WTC11 (cell line): ENCODE measurements at regions not wholly inside any gene's neighbourhood (a gene's known extent, or its start where the extent isn't known, plus 50 kb on each side); places are given as distances from the start of the nearest gene placed in this dataset.

Experiments used
- ATAC-seq: fragments of 200-7000 bp; cut with Tn5 transposase; 2 replicates; pipeline ENCODE4 v1.10.0; 2021; ENCODE audit warnings: mild to moderate bottlenecking, moderate library complexity
- CTCF ChIA-PET: fragments of 300-600 bp; sonication (Branson Sonifier 250); formaldehyde crosslinking; loops from one replicate; lab custom pipeline; 2021; ENCODE audit warnings: antibody characterized with exemption; lab: Charles Lee
- POLR2A ChIA-PET: fragments of 350-600 bp; sonication (Branson Sonifier 250); formaldehyde crosslinking; loops from one replicate; lab custom pipeline; 2021; ENCODE audit warnings: antibody characterized with exemption; lab: Charles Lee
- DNase-seq: peaks from one replicate; pipeline ENCODE4 v3.0.0; 2021; ENCODE audit warnings: low spot score
- H3K27ac Mint-ChIP-seq: 2 replicates; pipeline ENCODE4 v1.8.0; 2021; ENCODE audit warnings: mixed read lengths
- H3K27me3 Mint-ChIP-seq: 2 replicates; pipeline ENCODE4 v1.8.0; 2021; ENCODE audit warnings: low read depth, mild to moderate bottlenecking, moderate library complexity, mixed read lengths
- H3K36me3 Mint-ChIP-seq: 2 replicates; pipeline ENCODE4 v1.8.0; 2021; ENCODE audit warnings: mixed read lengths
- H3K4me1 Mint-ChIP-seq: 2 replicates; pipeline ENCODE4 v1.8.0; 2022; ENCODE audit warnings: mixed read lengths
- H3K4me3 Mint-ChIP-seq: 2 replicates; pipeline ENCODE4 v1.8.0; 2021; ENCODE audit warnings: mild to moderate bottlenecking, moderate library complexity, mixed read lengths
- H3K9me3 Mint-ChIP-seq: 2 replicates; pipeline ENCODE4 v1.8.0; 2021; ENCODE audit warnings: mixed read lengths
- CREM ChIP-seq: sonication (generic); formaldehyde crosslinking; IDR thresholded peaks from 2 replicates; pipeline ENCODE4 v1.8.1; 2022; ENCODE audit warnings: mild to moderate bottlenecking, missing genetic modification reagents, moderate library complexity
- E2F1 ChIP-seq: sonication (generic); formaldehyde crosslinking; IDR thresholded peaks from 2 replicates; pipeline ENCODE4 v1.8.0; 2022; ENCODE audit warnings: mild to moderate bottlenecking, missing genetic modification reagents
- E2F5 ChIP-seq: sonication (generic); formaldehyde crosslinking; IDR thresholded peaks from 2 replicates; pipeline ENCODE4 v1.8.1; 2022; ENCODE audit warnings: mild to moderate bottlenecking, moderate library complexity, missing genetic modification reagents
- ESRRA ChIP-seq: sonication (generic); formaldehyde crosslinking; IDR thresholded peaks from 2 replicates; pipeline ENCODE4 v1.8.1; 2022; ENCODE audit warnings: mild to moderate bottlenecking, missing genetic modification reagents, borderline replicate concordance
- HMGXB4 ChIP-seq: sonication (generic); formaldehyde crosslinking; IDR thresholded peaks from 2 replicates; pipeline ENCODE4 v1.8.1; 2023; ENCODE audit warnings: mild to moderate bottlenecking, moderate library complexity, missing genetic modification reagents
- MXD4 ChIP-seq: fragments of 250-450 bp; sonication (Bioruptor Pico); IDR thresholded peaks from 2 replicates; pipeline ENCODE4 v1.8.0; 2021; ENCODE audit warnings: mild to moderate bottlenecking, moderate library complexity, borderline replicate concordance
- NR3C1 ChIP-seq: sonication (generic); formaldehyde crosslinking; conservative IDR thresholded peaks from 2 replicates; pipeline ENCODE4 v1.8.1; 2023; ENCODE audit warnings: low read depth, mild to moderate bottlenecking, missing genetic modification reagents
- RELA ChIP-seq: sonication (generic); formaldehyde crosslinking; IDR thresholded peaks from 2 replicates; pipeline ENCODE4 v1.8.1; 2022; ENCODE audit warnings: missing genetic modification reagents, mild to moderate bottlenecking, borderline replicate concordance
- RORB ChIP-seq: fragments of 250-450 bp; sonication (Bioruptor Pico); IDR thresholded peaks from 2 replicates; pipeline ENCODE4 v1.9.0; 2021; ENCODE audit warnings: mild to moderate bottlenecking
- SMAD4 ChIP-seq: sonication (generic); formaldehyde crosslinking; IDR thresholded peaks from 2 replicates; pipeline ENCODE4 v1.8.0; 2022; ENCODE audit warnings: mild to moderate bottlenecking, missing genetic modification reagents
- SP1 ChIP-seq: sonication (generic); formaldehyde crosslinking; conservative IDR thresholded peaks from 2 replicates; pipeline ENCODE4 v1.8.1; 2022; ENCODE audit warnings: missing genetic modification reagents
- TEAD4 ChIP-seq: sonication (generic); formaldehyde crosslinking; IDR thresholded peaks from 2 replicates; pipeline ENCODE4 v1.8.0; 2022; ENCODE audit warnings: mild to moderate bottlenecking, missing genetic modification reagents
- ZNF232 ChIP-seq: sonication (generic); formaldehyde crosslinking; IDR thresholded peaks from 2 replicates; pipeline ENCODE4 v1.8.0; 2022; ENCODE audit warnings: mild to moderate bottlenecking, missing genetic modification reagents
- ZNF317 ChIP-seq: sonication (generic); formaldehyde crosslinking; IDR thresholded peaks from 2 replicates; pipeline ENCODE4 v1.8.1; 2023; ENCODE audit warnings: low read depth, mild to moderate bottlenecking, moderate library complexity, missing genetic modification reagents, borderline replicate concordance
- ZNF396 ChIP-seq: fragments of 250-450 bp; sonication (Bioruptor Pico); IDR thresholded peaks from 2 replicates; pipeline ENCODE4 v1.8.0; 2021; ENCODE audit warnings: mild to moderate bottlenecking, moderate library complexity, borderline replicate concordance
- ZNF671 ChIP-seq: fragments of 250-450 bp; sonication (Bioruptor Pico); IDR thresholded peaks from 2 replicates; pipeline ENCODE4 v1.8.0; 2021; ENCODE audit warnings: mild to moderate bottlenecking
- TF ChIP-seq, protein P1 (sequence below): sonication (generic); formaldehyde crosslinking; IDR thresholded peaks from 2 replicates; pipeline ENCODE4 v1.8.0; 2023; ENCODE audit warnings: mild to moderate bottlenecking, missing genetic modification reagents
- TF ChIP-seq, protein P2 (sequence below): fragments of 250-450 bp; sonication (Bioruptor Pico); IDR thresholded peaks from 2 replicates; pipeline ENCODE4 v1.9.0; 2021; ENCODE audit warnings: mild to moderate bottlenecking

DNA sequence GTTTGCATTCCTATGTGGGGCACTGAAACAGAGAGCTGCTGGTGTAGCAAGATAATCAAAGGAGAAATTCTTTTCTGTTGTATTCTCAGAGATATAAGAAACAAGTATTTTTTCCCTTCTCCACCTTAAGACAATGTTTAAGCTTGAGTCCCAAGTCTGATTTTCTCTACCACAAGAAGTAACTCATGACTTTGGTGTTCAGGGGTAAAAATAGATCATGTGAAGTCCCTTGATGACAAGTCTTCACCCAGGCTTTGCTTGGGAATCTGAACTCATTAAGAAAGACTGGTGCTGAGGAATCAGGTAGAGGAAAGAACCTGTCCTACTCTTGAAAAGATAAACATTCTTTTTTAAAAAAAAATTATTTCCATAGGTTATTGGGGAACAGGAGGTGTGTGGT is 205.6 kb downstream of the ALDH8A1 start (continued):
- TF ChIP-seq, protein P1, sequence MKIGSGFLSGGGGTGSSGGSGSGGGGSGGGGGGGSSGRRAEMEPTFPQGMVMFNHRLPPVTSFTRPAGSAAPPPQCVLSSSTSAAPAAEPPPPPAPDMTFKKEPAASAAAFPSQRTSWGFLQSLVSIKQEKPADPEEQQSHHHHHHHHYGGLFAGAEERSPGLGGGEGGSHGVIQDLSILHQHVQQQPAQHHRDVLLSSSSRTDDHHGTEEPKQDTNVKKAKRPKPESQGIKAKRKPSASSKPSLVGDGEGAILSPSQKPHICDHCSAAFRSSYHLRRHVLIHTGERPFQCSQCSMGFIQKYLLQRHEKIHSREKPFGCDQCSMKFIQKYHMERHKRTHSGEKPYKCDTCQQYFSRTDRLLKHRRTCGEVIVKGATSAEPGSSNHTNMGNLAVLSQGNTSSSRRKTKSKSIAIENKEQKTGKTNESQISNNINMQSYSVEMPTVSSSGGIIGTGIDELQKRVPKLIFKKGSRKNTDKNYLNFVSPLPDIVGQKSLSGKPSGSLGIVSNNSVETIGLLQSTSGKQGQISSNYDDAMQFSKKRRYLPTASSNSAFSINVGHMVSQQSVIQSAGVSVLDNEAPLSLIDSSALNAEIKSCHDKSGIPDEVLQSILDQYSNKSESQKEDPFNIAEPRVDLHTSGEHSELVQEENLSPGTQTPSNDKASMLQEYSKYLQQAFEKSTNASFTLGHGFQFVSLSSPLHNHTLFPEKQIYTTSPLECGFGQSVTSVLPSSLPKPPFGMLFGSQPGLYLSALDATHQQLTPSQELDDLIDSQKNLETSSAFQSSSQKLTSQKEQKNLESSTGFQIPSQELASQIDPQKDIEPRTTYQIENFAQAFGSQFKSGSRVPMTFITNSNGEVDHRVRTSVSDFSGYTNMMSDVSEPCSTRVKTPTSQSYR (CRISPR knock-in tag) = no peak
- TF ChIP-seq ZNF396 = no peak
- TF ChIP-seq HMGXB4 (CRISPR knock-in tag) = no peak
- no peak for TF ChIP-seq ZNF317 (CRISPR knock-in tag)
- TF ChIP-seq, all 79 proteins: peak for 0

- no peaks in the 10 kb centered on the region for H3K9me3 Mint-ChIP-seq
- CTCF ChIA-PET = interaction anchor here (0.6 to 1.8 kb wide), 6 partner anchors 8 to 141 kb away, joined by 3 to 6 read pairs (median 4); no protein-coding TSS in a partner anchor
- H3K27ac Mint-ChIP-seq = no peak overlapping the region
- H3K36me3 Mint-ChIP-seq = no peaks in the 10 kb centered on the region
- no peak overlapping the region for H3K4me3 Mint-ChIP-seq
- H3K4me1 Mint-ChIP-seq = peaks cover 7% of the 10 kb centered on the region
- DNase-seq = peak; percentile 36
- POLR2A ChIA-PET = no interaction called here
- H3K27me3 Mint-ChIP-seq = no peaks in the 10 kb centered on the region
- TF ChIP-seq NR3C1 (CRISPR knock-in tag) = no peak
- ATAC-seq = peak; percentile 88
These were observed 208.7 kb downstream of the ALDH8A1 start for GRCh38 chr6:134741200-134741536.

GRCh38 chr6:134740473-134741199 is 209.3 kb downstream of the ALDH8A1 start:
- ATAC-seq (no peak), DNase-seq (no peak)
- peaks cover 7% of the 10 kb centered on the region for H3K4me1 Mint-ChIP-seq
- H3K36me3 Mint-ChIP-seq = no peaks in the 10 kb centered on the region
- ChIA-PET CTCF (interaction anchor here (0.6 to 1.8 kb wide), 6 partner anchors 9 to 142 kb away, joined by 3 to 6 read pairs (median 4); no protein-coding TSS in a partner anchor), POLR2A (no interaction called here)
- H3K27me3 Mint-ChIP-seq = no peaks in the 10 kb centered on the region
- H3K9me3 Mint-ChIP-seq = no peaks in the 10 kb centered on the region
- no peak overlapping the region for H3K4me3 Mint-ChIP-seq
- no peak overlapping the region for H3K27ac Mint-ChIP-seq
- no peak for TF ChIP-seq SP1 (CRISPR knock-in tag)
- no peak for TF ChIP-seq MXD4 (CRISPR knock-in tag)
- no peak for TF ChIP-seq E2F1 (CRISPR knock-in tag)
- TF ChIP-seq ESRRA (CRISPR knock-in tag) = no peak
- no peak for TF ChIP-seq RORB (CRISPR knock-in tag)
- no peak for TF ChIP-seq ZNF671
- TF ChIP-seq, protein P2, sequence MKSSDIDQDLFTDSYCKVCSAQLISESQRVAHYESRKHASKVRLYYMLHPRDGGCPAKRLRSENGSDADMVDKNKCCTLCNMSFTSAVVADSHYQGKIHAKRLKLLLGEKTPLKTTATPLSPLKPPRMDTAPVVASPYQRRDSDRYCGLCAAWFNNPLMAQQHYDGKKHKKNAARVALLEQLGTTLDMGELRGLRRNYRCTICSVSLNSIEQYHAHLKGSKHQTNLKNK = no peak

GRCh38 chr6:134740027-134740373 is 209.9 kb downstream of the ALDH8A1 start:
- no peak for ATAC-seq
- POLR2A ChIA-PET = no interaction called here
- peaks cover 7% of the 10 kb centered on the region for H3K4me1 Mint-ChIP-seq
- H3K27me3 Mint-ChIP-seq = no peaks in the 10 kb centered on the region
- H3K27ac Mint-ChIP-seq = no peak overlapping the region
- no peak overlapping the region for H3K4me3 Mint-ChIP-seq
- CTCF ChIA-PET = interaction anchor here (1.0 to 1.8 kb wide), 4 partner anchors 10 to 142 kb away, joined by 3 to 6 read pairs (median 4); no protein-coding TSS in a partner anchor
- no peaks in the 10 kb centered on the region for H3K36me3 Mint-ChIP-seq
- no peak for DNase-seq
- H3K9me3 Mint-ChIP-seq = no peaks in the 10 kb centered on the region
- no peak for TF ChIP-seq SMAD4 (CRISPR knock-in tag)
- no peak for TF ChIP-seq TEAD4 (CRISPR knock-in tag)
- TF ChIP-seq, protein P1 (CRISPR knock-in tag) = no peak
- no peak for TF ChIP-seq E2F5 (CRISPR knock-in tag)
- no peak for TF ChIP-seq ZNF232 (CRISPR knock-in tag)
- no peak for TF ChIP-seq ZNF396
- TF ChIP-seq RELA = no peak
- TF ChIP-seq CREM (CRISPR knock-in tag) = no peak
